Left lung (tissue), 4 donors: ENCODE measurements at regions not wholly inside any gene's neighbourhood (a gene's known extent, or its start where the extent isn't known, plus 50 kb on each side); places are given as distances from the start of the nearest gene placed in this dataset.

Experiments used
- ATAC-seq: fragments of 200-7000 bp; cut with Tn5 transposase; one replicate; pipeline ENCODE4 v1.9.1; 2020; ENCODE audit warnings: moderate library complexity
- DNase-seq, 4 donors: peaks; one replicate each; pipeline ENCODE4 v3.0.0-alpha.2; 2013 to 2020
- H3K27ac ChIP-seq, 2 donors: fragments of 200-600 bp; sonication (generic) in 1 of 2; one replicate each; pipeline versions ENCODE4 v1.5.0 to v1.8.0; 2020 to 2021
- H3K27me3 ChIP-seq, 2 donors: fragments of 200-600 bp; sonication (generic) in 1 of 2; one replicate each; pipeline versions ENCODE4 v1.5.0 to v1.8.0; 2020 to 2021
- H3K36me3 ChIP-seq, 2 donors: fragments of 200-600 bp; sonication (generic) in 1 of 2; one replicate each; pipeline versions ENCODE4 v1.5.0 to v1.8.0; 2020 to 2021
- H3K4me1 ChIP-seq, 2 donors: fragments of 200-600 bp; one replicate each; pipeline ENCODE4 v1.8.0; 2021
- H3K4me3 ChIP-seq, 2 donors: fragments of 200-600 bp; sonication (generic) in 1 of 2; one replicate each; pipeline versions ENCODE4 v1.5.0 to v1.8.0; 2020 to 2021; ENCODE audit warnings: mild to moderate bottlenecking in 1 of 2
- H3K9me3 ChIP-seq, 2 donors: fragments of 200-600 bp; sonication (generic) in 1 of 2; one replicate each; pipeline versions ENCODE4 v1.5.0 to v1.8.0; 2020 to 2021
- intact Hi-C, 2 donors: fragments of 100-400 bp; cut with DNase I; formaldehyde crosslinking; loops; one replicate each; pipeline versions ENCODE4 v1.11.2 to v1.14.2; 2022
- TF ChIP-seq, protein P1 (sequence below), 2 donors: fragments of 200-600 bp; sonication (generic) in 1 of 2; IDR thresholded peaks; one replicate each; pipeline versions ENCODE4 v1.5.0 to v1.8.0; 2021; ENCODE audit warnings: antibody characterized with exemption in 2 of 2
- donor health status: DM: no; HTN: yes; CAD: no.
- donor health status: DM: no; HTN: no; CAD: no.

- Histone ChIP-seq H3K27ac (no peak overlapping the region), H3K27me3 (no peaks in the 10 kb centered on the region), H3K4me1 (no peaks in the 10 kb centered on the region), H3K4me3 (no peak overlapping the region), H3K9me3 (peaks cover 0 to 16% of the 10 kb centered on the region in 2 donors), H3K36me3 (no peaks in the 10 kb centered on the region)
- ATAC-seq (no peak), DNase-seq (no peak)
- intact Hi-C loops, result no loop called here
- TF ChIP-seq, protein P1, sequence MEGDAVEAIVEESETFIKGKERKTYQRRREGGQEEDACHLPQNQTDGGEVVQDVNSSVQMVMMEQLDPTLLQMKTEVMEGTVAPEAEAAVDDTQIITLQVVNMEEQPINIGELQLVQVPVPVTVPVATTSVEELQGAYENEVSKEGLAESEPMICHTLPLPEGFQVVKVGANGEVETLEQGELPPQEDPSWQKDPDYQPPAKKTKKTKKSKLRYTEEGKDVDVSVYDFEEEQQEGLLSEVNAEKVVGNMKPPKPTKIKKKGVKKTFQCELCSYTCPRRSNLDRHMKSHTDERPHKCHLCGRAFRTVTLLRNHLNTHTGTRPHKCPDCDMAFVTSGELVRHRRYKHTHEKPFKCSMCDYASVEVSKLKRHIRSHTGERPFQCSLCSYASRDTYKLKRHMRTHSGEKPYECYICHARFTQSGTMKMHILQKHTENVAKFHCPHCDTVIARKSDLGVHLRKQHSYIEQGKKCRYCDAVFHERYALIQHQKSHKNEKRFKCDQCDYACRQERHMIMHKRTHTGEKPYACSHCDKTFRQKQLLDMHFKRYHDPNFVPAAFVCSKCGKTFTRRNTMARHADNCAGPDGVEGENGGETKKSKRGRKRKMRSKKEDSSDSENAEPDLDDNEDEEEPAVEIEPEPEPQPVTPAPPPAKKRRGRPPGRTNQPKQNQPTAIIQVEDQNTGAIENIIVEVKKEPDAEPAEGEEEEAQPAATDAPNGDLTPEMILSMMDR (IDR thresholded peaks at IDR 0.05), result no peak
These were observed 752.9 kb downstream of the KCNJ2 start for GRCh38 chr17:70922268-70922667.

DNA sequence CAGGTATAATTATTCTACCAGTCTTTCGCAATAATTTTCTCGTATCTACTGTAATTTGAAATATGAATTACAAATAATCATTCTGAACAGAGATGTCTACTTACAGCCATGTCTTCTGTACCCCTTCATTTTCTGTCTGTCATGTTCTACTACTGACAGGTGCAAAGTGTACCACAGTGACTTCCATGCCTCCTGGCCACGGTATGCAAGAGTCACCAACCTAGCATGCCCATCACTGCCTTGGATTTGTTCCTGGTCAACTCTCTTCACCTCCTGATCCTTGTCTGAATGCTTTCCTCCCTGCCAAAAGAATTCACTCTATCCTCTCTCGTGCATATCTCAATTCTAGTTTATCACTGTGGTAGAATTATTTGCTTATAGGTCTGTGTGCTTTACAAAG is 755.4 kb downstream of the KCNJ2 start:
- Histone ChIP-seq H3K4me1 (no peaks in the 10 kb centered on the region), H3K27ac (no peak overlapping the region), H3K36me3 (no peaks in the 10 kb centered on the region), H3K9me3 (no peaks in the 10 kb centered on the region), H3K27me3 (no peaks in the 10 kb centered on the region), H3K4me3 (no peak overlapping the region)
- ATAC-seq, result no peak
- TF ChIP-seq, protein P1 (IDR thresholded peaks at IDR 0.05), result no peak
- intact Hi-C loops, result no loop called here
- no peak for DNase-seq

GRCh38 chr17:70929226-70929625 is 759.9 kb downstream of the KCNJ2 start:
- Histone ChIP-seq H3K4me1 (no peaks in the 10 kb centered on the region), H3K9me3 (no peaks in the 10 kb centered on the region), H3K4me3 (no peak overlapping the region), H3K27me3 (no peaks in the 10 kb centered on the region), H3K27ac (no peak overlapping the region), H3K36me3 (no peaks in the 10 kb centered on the region)
- ATAC-seq, result no peak
- intact Hi-C loops, result no loop called here
- TF ChIP-seq, protein P1 (IDR thresholded peaks at IDR 0.05), result no peak
- no peak for DNase-seq

DNA sequence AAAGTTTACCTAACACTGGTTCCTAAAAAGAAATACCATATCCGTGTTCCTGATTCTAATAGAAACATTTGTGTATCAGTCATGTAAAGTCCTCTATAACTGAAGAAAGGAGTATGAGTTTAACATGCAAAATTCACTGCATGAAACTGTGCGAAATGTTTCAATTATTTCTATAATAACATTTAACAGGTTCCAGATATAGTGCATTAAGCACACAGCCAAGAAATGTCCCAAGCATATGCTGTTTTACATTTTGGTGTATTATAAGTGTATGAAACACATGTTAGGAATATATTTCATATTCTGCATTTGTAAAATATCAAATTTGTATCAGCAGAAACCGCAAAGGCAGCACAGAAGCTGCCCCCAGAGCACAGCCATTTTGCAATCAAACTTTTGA is 764.9 kb downstream of the KCNJ2 start:
- H3K9me3 ChIP-seq, result no peaks in the 10 kb centered on the region
- no peaks in the 10 kb centered on the region for H3K4me1 ChIP-seq
- no peaks in the 10 kb centered on the region for H3K27me3 ChIP-seq
- H3K36me3 ChIP-seq, result no peaks in the 10 kb centered on the region
- no peak overlapping the region for H3K27ac ChIP-seq
- DNase-seq (no peak), ATAC-seq (no peak)
- intact Hi-C loops, result no loop called here
- TF ChIP-seq, protein P1 (IDR thresholded peaks at IDR 0.05), result no peak
- no peak overlapping the region for H3K4me3 ChIP-seq

GRCh38 chr17:70934835-70935234 is 765.5 kb downstream of the KCNJ2 start:
- Histone ChIP-seq H3K9me3 (no peaks in the 10 kb centered on the region), H3K36me3 (no peaks in the 10 kb centered on the region), H3K27me3 (no peaks in the 10 kb centered on the region), H3K27ac (no peak overlapping the region), H3K4me3 (no peak overlapping the region), H3K4me1 (no peaks in the 10 kb centered on the region)
- intact Hi-C loops, result no loop called here
- DNase-seq (no peak), ATAC-seq (no peak)
- TF ChIP-seq, protein P1 (IDR thresholded peaks at IDR 0.05), result no peak
